Ascending aorta (tissue), 2 donors: ENCODE measurements at regions not wholly inside any gene's neighbourhood (a gene's known extent, or its start where the extent isn't known, plus 50 kb on each side); places are given as distances from the start of the nearest gene placed in this dataset.

ENCODE experiments used
- DNase-seq, 2 donors: peaks; one replicate each; pipeline ENCODE4 v3.0.0-alpha.2; 2019; ENCODE audit warnings: low spot score in 2 of 2
- H3K27ac ChIP-seq, 2 donors: fragments of 200-600 bp; sonication (generic); one replicate each; pipeline ENCODE4 v1.5.1; 2016 to 2017; ENCODE audit warnings: mild to moderate bottlenecking in 1 of 2
- H3K27me3 ChIP-seq: fragments of 200-600 bp; sonication (generic); one replicate; pipeline ENCODE4 v1.5.1; 2017
- H3K36me3 ChIP-seq, 2 donors: fragments of 200-600 bp; sonication (generic); one replicate each; pipeline ENCODE4 v1.5.1; 2016
- H3K4me1 ChIP-seq, 2 donors: fragments of 200-600 bp; sonication (generic); one replicate each; pipeline ENCODE4 v1.5.1; 2016 to 2017; ENCODE audit warnings: mild to moderate bottlenecking in 1 of 2
- H3K4me3 ChIP-seq, 2 donors: fragments of 200-600 bp; sonication (generic); one replicate each; pipeline ENCODE4 v1.5.1; 2016 to 2017; ENCODE audit warnings: mild to moderate bottlenecking in 1 of 2
- H3K9me3 ChIP-seq, 2 donors: fragments of 200-600 bp; sonication (generic); one replicate each; pipeline ENCODE4 v1.5.1; 2016
- CTCF ChIP-seq, 3 experiments: fragments of 200-600 bp in 2 of 3; fragments of 450-650 bp in 1 of 3; sonication (generic) in 2 of 3; IDR thresholded peaks; one replicate each; pipeline ENCODE4 v1.5.1; 2016 to 2019; ENCODE audit warnings: antibody characterized with exemption in 3 of 3, mild to moderate bottlenecking in 1 of 3, moderate library complexity in 1 of 3
- intact Hi-C: fragments of 100-400 bp; cut with DNase I; formaldehyde crosslinking; loops from one replicate; pipeline ENCODE4 v1.15.1; 2023

- Histone ChIP-seq H3K4me1 (peaks cover 0 to 4% of the 10 kb centered on the region in 2 donors), H3K27ac (no peak overlapping the region), H3K36me3 (no peaks in the 10 kb centered on the region), H3K27me3 (no peaks in the 10 kb centered on the region), H3K4me3 (no peak overlapping the region), H3K9me3 (no peaks in the 10 kb centered on the region)
- no peak for DNase-seq
- intact Hi-C loops = no loop called here
- no peak for TF ChIP-seq CTCF (IDR thresholded peaks at IDR 0.05)
Measured at GRCh38 chr6:141364232-141364631, 768.5 kb upstream of the GJE1 start.

- DNase-seq = no peak
- Histone ChIP-seq H3K36me3 (no peaks in the 10 kb centered on the region), H3K4me1 (peaks cover 0 to 4% of the 10 kb centered on the region in 2 donors), H3K27me3 (no peaks in the 10 kb centered on the region), H3K4me3 (no peak overlapping the region), H3K9me3 (no peaks in the 10 kb centered on the region), H3K27ac (no peak overlapping the region)
- TF ChIP-seq CTCF (IDR thresholded peaks at IDR 0.05) = no peak
- intact Hi-C loops = no loop called here
Measured at GRCh38 chr6:141361559-141361958, 771.2 kb upstream of the GJE1 start.

- Histone ChIP-seq H3K9me3 (no peaks in the 10 kb centered on the region), H3K4me3 (peak overlapping the region; percentile 12 to 31), H3K27ac (peak overlapping the region; percentile 6 to 27), H3K36me3 (no peaks in the 10 kb centered on the region), H3K27me3 (no peaks in the 10 kb centered on the region), H3K4me1 (peaks cover 0 to 6% of the 10 kb centered on the region in 2 donors)
- no peak for TF ChIP-seq CTCF (IDR thresholded peaks at IDR 0.05)
- no peak for DNase-seq
- intact Hi-C loops = no loop called here
Measured at GRCh38 chr6:141359953-141360352, 772.8 kb upstream of the GJE1 start.

GRCh38 chr6:141354191-141354955, 778.4 kb upstream of the GJE1 start:
- Histone ChIP-seq H3K4me1 (peaks cover 0 to 3% of the 10 kb centered on the region in 2 donors), H3K9me3 (no peaks in the 10 kb centered on the region), H3K27me3 (no peaks in the 10 kb centered on the region), H3K27ac (no peak overlapping the region), H3K36me3 (no peaks in the 10 kb centered on the region), H3K4me3 (no peak overlapping the region)
- intact Hi-C loops = no loop called here
- TF ChIP-seq CTCF (IDR thresholded peaks at IDR 0.05) = no peak
- DNase-seq = no peak

GRCh38 chr6:141351721-141352120, 781.0 kb upstream of the GJE1 start:
- Histone ChIP-seq H3K9me3 (no peaks in the 10 kb centered on the region), H3K27me3 (no peaks in the 10 kb centered on the region), H3K4me1 (peaks cover 0 to 3% of the 10 kb centered on the region in 2 donors), H3K27ac (no peak overlapping the region), H3K4me3 (no peak overlapping the region), H3K36me3 (no peaks in the 10 kb centered on the region)
- intact Hi-C loops = no loop called here
- TF ChIP-seq CTCF (IDR thresholded peaks at IDR 0.05) = no peak
- no peak for DNase-seq
